ENCODE measurements at regions not wholly inside any gene's neighbourhood (a gene's known extent, or its start where the extent isn't known, plus 50 kb on each side); places are given as distances from the start of the nearest gene placed in this dataset.

GRCh38 chr2:64847930-64848329 lies 141.3 kb upstream of the SLC1A4 start:
- H3K27ac ChIP-seq (ENCODE audit: low read depth, low read length): no peak overlapping the region
- ATAC-seq (no peak), DNase-seq (no peak)
- H3K36me3 Mint-ChIP-seq: no peaks in the 10 kb centered on the region
- no peaks in the 10 kb centered on the region for H3K27me3 ChIP-seq (ENCODE audit: control insufficient read depth in 2 of 2, insufficient read depth in 2 of 2, low read length in 2 of 2)
- H3K4me3 ChIP-seq (ENCODE audit: low read length): no peak overlapping the region
- ChIA-PET CTCF (interaction anchor here (1.5 kb wide), 1 partner anchor 14 kb away, joined by 3 read pairs; no protein-coding TSS in a partner anchor), POLR2A (interaction anchor here (0.5 kb wide), 1 partner anchor 9 kb away, joined by 3 read pairs; no protein-coding TSS in a partner anchor)
- H3K4me1 ChIP-seq (ENCODE audit: control insufficient read depth in 2 of 2, insufficient read depth in 2 of 2, low read length in 2 of 2): no peaks in the 10 kb centered on the region
- no peak overlapping the region for H3K4me3 Mint-ChIP-seq
- intact Hi-C loops (cut with micrococcal nuclease): no loop called here
- H3K27me3 Mint-ChIP-seq: peaks cover 0 to 4% (median 3%) of the 10 kb centered on the region in 5 donors
- H3K27ac Mint-ChIP-seq: no peak overlapping the region
- no peaks in the 10 kb centered on the region for H3K9me3 ChIP-seq (ENCODE audit: control insufficient read depth in 2 of 3, low read length in 3 of 3)
- H3K9me3 Mint-ChIP-seq: no peaks in the 10 kb centered on the region
- peaks cover 0 to 8% (median 0%) of the 10 kb centered on the region in 7 donors for H3K4me1 Mint-ChIP-seq
- no peaks in the 10 kb centered on the region for H3K36me3 ChIP-seq (ENCODE audit: control insufficient read depth in 2 of 3, insufficient read depth in 3 of 3, low read length in 3 of 3)

- CTCF ChIA-PET: interaction anchor here (1.5 kb wide), 1 partner anchor 14 kb away, joined by 3 read pairs; no protein-coding TSS in a partner anchor
- Mint-ChIP-seq H3K27me3 (peaks cover 0 to 4% (median 3%) of the 10 kb centered on the region in 5 donors), H3K27ac (no peak overlapping the region), H3K4me1 (peaks cover 0 to 8% (median 0%) of the 10 kb centered on the region in 7 donors), H3K36me3 (no peaks in the 10 kb centered on the region), H3K4me3 (no peak overlapping the region), H3K9me3 (no peaks in the 10 kb centered on the region)
- DNase-seq (no peak), ATAC-seq (no peak)
- Histone ChIP-seq H3K27me3 (ENCODE audit: control insufficient read depth in 2 of 2, insufficient read depth in 2 of 2, low read length in 2 of 2) (no peaks in the 10 kb centered on the region), H3K4me1 (ENCODE audit: control insufficient read depth in 2 of 2, insufficient read depth in 2 of 2, low read length in 2 of 2) (no peaks in the 10 kb centered on the region), H3K4me3 (ENCODE audit: low read length) (no peak overlapping the region), H3K9me3 (ENCODE audit: control insufficient read depth in 2 of 3, low read length in 3 of 3) (no peaks in the 10 kb centered on the region), H3K36me3 (ENCODE audit: control insufficient read depth in 2 of 3, insufficient read depth in 3 of 3, low read length in 3 of 3) (no peaks in the 10 kb centered on the region), H3K27ac (ENCODE audit: low read depth, low read length) (no peak overlapping the region)
- intact Hi-C loops (cut with micrococcal nuclease): no loop called here
- POLR2A ChIA-PET: interaction anchor here (0.5 kb wide), 1 partner anchor 9 kb away, joined by 3 read pairs; no protein-coding TSS in a partner anchor
Measured at GRCh38 chr2:64848363-64848762, 140.8 kb upstream of the SLC1A4 start.

- Mint-ChIP-seq H3K27ac (no peak overlapping the region), H3K4me3 (no peak overlapping the region), H3K4me1 (peaks cover 0 to 10% (median 0%) of the 10 kb centered on the region in 7 donors), H3K9me3 (no peaks in the 10 kb centered on the region), H3K36me3 (no peaks in the 10 kb centered on the region), H3K27me3 (peaks cover 0 to 4% (median 3%) of the 10 kb centered on the region in 5 donors)
- ChIA-PET POLR2A (no interaction called here), CTCF (interaction anchor here (0.6 to 1.5 kb wide), 2 partner anchors 15 to 196 kb away, joined by 3 read pairs; partner anchors contain the start of gene SERTAD2)
- ATAC-seq: no peak
- no peak overlapping the region for H3K4me3 ChIP-seq (ENCODE audit: low read length)
- intact Hi-C loops (cut with micrococcal nuclease): no loop called here
- no peaks in the 10 kb centered on the region for H3K36me3 ChIP-seq (ENCODE audit: control insufficient read depth in 2 of 3, insufficient read depth in 3 of 3, low read length in 3 of 3)
- H3K27ac ChIP-seq (ENCODE audit: low read depth, low read length): no peak overlapping the region
- DNase-seq: no peak
- H3K9me3 ChIP-seq (ENCODE audit: control insufficient read depth in 2 of 3, low read length in 3 of 3): no peaks in the 10 kb centered on the region
- H3K4me1 ChIP-seq (ENCODE audit: control insufficient read depth in 2 of 2, insufficient read depth in 2 of 2, low read length in 2 of 2): no peaks in the 10 kb centered on the region
- no peaks in the 10 kb centered on the region for H3K27me3 ChIP-seq (ENCODE audit: control insufficient read depth in 2 of 2, insufficient read depth in 2 of 2, low read length in 2 of 2)
Measured at GRCh38 chr2:64848945-64849344, 140.3 kb upstream of the SLC1A4 start.

GRCh38 chr2:64850642-64851041 lies 138.6 kb upstream of the SLC1A4 start:
- H3K9me3 ChIP-seq (ENCODE audit: control insufficient read depth in 2 of 3, low read length in 3 of 3): no peaks in the 10 kb centered on the region
- H3K4me1 ChIP-seq (ENCODE audit: control insufficient read depth in 2 of 2, insufficient read depth in 2 of 2, low read length in 2 of 2): no peaks in the 10 kb centered on the region
- Mint-ChIP-seq H3K27me3 (peaks cover 0 to 3% (median 1%) of the 10 kb centered on the region in 5 donors), H3K4me1 (peaks cover 0 to 23% (median 0%) of the 10 kb centered on the region in 7 donors), H3K36me3 (no peaks in the 10 kb centered on the region), H3K4me3 (no peak overlapping the region), H3K9me3 (no peaks in the 10 kb centered on the region), H3K27ac (peak overlapping the region in 1 of 9 donors; percentile 38)
- no peak for ATAC-seq
- H3K27ac ChIP-seq (ENCODE audit: low read depth, low read length): no peak overlapping the region
- no peak for DNase-seq
- CTCF ChIA-PET: interaction anchor here (0.7 to 1.7 kb wide), 4 partner anchors 8 to 204 kb away, joined by 3 to 5 read pairs (median 4); no protein-coding TSS in a partner anchor
- H3K27me3 ChIP-seq (ENCODE audit: control insufficient read depth in 2 of 2, insufficient read depth in 2 of 2, low read length in 2 of 2): no peaks in the 10 kb centered on the region
- intact Hi-C loops (cut with micrococcal nuclease): no loop called here
- POLR2A ChIA-PET: interaction anchor here (1.5 kb wide), 1 partner anchor 100 kb away, joined by 4 read pairs; no protein-coding TSS in a partner anchor
- no peak overlapping the region for H3K4me3 ChIP-seq (ENCODE audit: low read length)
- H3K36me3 ChIP-seq (ENCODE audit: control insufficient read depth in 2 of 3, insufficient read depth in 3 of 3, low read length in 3 of 3): no peaks in the 10 kb centered on the region

GRCh38 chr2:64852771-64853241 lies 136.4 kb upstream of the SLC1A4 start:
- Histone ChIP-seq H3K4me1 (ENCODE audit: control insufficient read depth in 2 of 2, insufficient read depth in 2 of 2, low read length in 2 of 2) (no peaks in the 10 kb centered on the region), H3K4me3 (ENCODE audit: low read length) (no peak overlapping the region), H3K27me3 (ENCODE audit: control insufficient read depth in 2 of 2, insufficient read depth in 2 of 2, low read length in 2 of 2) (no peaks in the 10 kb centered on the region), H3K9me3 (ENCODE audit: control insufficient read depth in 2 of 3, low read length in 3 of 3) (no peaks in the 10 kb centered on the region), H3K27ac (ENCODE audit: low read depth, low read length) (no peak overlapping the region), H3K36me3 (ENCODE audit: control insufficient read depth in 2 of 3, insufficient read depth in 3 of 3, low read length in 3 of 3) (no peaks in the 10 kb centered on the region)
- DNase-seq (no peak), ATAC-seq (peak; percentile 79)
- H3K4me1 Mint-ChIP-seq: peaks cover 0 to 23% (median 0%) of the 10 kb centered on the region in 7 donors
- H3K9me3 Mint-ChIP-seq: peaks cover 0 to 1% (median 0%) of the 10 kb centered on the region in 11 donors
- H3K27ac Mint-ChIP-seq: peak overlapping the region in 1 of 9 donors; percentile 51
- intact Hi-C loops (cut with micrococcal nuclease): no loop called here
- CTCF ChIA-PET: interaction anchor here (1.2 kb wide), 1 partner anchor 15 kb away, joined by 3 read pairs; no protein-coding TSS in a partner anchor
- no peaks in the 10 kb centered on the region for H3K36me3 Mint-ChIP-seq
- H3K4me3 Mint-ChIP-seq: no peak overlapping the region
- peaks cover 0 to 10% (median 4%) of the 10 kb centered on the region in 5 donors for H3K27me3 Mint-ChIP-seq
- POLR2A ChIA-PET: interaction anchor here (1.0 kb wide), 1 partner anchor 214 kb away, joined by 3 read pairs; no protein-coding TSS in a partner anchor

- H3K4me3 ChIP-seq (ENCODE audit: low read length): no peak overlapping the region
- H3K27me3 ChIP-seq (ENCODE audit: control insufficient read depth in 2 of 2, insufficient read depth in 2 of 2, low read length in 2 of 2): no peaks in the 10 kb centered on the region
- DNase-seq (no peak), ATAC-seq (no peak)
- Mint-ChIP-seq H3K36me3 (no peaks in the 10 kb centered on the region), H3K27ac (peak overlapping the region in 1 of 9 donors; percentile 51), H3K4me3 (no peak overlapping the region), H3K27me3 (peaks cover 0 to 11% (median 4%) of the 10 kb centered on the region in 5 donors), H3K4me1 (peaks cover 0 to 23% (median 0%) of the 10 kb centered on the region in 7 donors), H3K9me3 (peaks cover 0 to 1% (median 0%) of the 10 kb centered on the region in 11 donors)
- CTCF ChIA-PET: no interaction called here
- no peaks in the 10 kb centered on the region for H3K36me3 ChIP-seq (ENCODE audit: control insufficient read depth in 2 of 3, insufficient read depth in 3 of 3, low read length in 3 of 3)
- POLR2A ChIA-PET: interaction anchor here (0.9 kb wide), 1 partner anchor 158 kb away, joined by 3 read pairs; no protein-coding TSS in a partner anchor
- H3K9me3 ChIP-seq (ENCODE audit: control insufficient read depth in 2 of 3, low read length in 3 of 3): no peaks in the 10 kb centered on the region
- intact Hi-C loops (cut with micrococcal nuclease): no loop called here
- no peaks in the 10 kb centered on the region for H3K4me1 ChIP-seq (ENCODE audit: control insufficient read depth in 2 of 2, insufficient read depth in 2 of 2, low read length in 2 of 2)
- no peak overlapping the region for H3K27ac ChIP-seq (ENCODE audit: low read depth, low read length)
Measured at GRCh38 chr2:64853306-64853705, 135.9 kb upstream of the SLC1A4 start.

All from naive thymus-derived CD4-positive, alpha-beta T cell (primary cell).